ENCODE measurements at regions not wholly inside any gene's neighbourhood (a gene's known extent, or its start where the extent isn't known, plus 50 kb on each side); places are given as distances from the start of the nearest gene placed in this dataset.
A peak's percentile ranks its signal among the peaks of the same experiment; 100 is the strongest.

DNA sequence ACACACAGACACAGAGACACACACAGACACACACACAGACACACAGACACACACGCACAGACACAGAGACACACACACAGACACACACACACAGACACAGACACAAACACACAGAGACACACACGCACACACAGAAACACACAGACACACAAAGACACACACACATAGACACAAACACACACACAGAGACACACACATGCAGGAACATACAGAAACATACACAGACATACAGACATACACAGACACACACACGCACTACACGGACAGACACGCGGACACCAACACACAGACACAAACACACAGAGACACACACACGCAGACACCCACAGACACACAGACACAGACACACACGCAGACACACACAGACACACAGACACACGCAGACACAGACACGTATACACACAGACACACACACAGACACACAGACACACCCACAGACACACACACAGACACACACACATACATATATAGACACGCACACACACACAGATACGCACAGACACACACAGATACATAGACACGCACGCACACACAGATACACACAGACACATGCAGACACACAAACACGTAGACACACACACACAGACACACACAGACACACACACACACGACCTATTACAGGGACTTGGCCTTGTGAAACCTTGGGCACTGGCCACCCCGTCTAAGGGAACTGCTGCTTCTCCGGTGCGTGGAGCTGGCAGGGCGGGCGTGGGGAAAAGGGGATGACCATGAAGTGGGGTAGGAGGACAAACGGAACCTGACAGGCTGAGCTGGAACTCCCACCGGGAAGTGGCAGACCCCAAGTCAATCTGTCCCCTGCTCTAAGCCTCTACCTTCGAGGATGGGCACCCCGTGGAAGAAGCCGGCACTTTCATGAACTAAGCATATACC is 211.4 kb downstream of the TFCP2L1 start:
- H3K4me1 Mint-ChIP-seq: peaks cover 0 to 3% (median 0%) of the 10 kb centered on the region in 7 donors
- DNase-seq: no peak
- peaks cover 15 to 29% (median 28%) of the 10 kb centered on the region in 5 donors for H3K27me3 Mint-ChIP-seq
- H3K4me3 ChIP-seq (ENCODE audit: low read length): no peak overlapping the region
- no peak for ATAC-seq
- no peak overlapping the region for H3K27ac ChIP-seq (ENCODE audit: low read depth, low read length)
- intact Hi-C loops (cut with micrococcal nuclease): no loop called here
- peaks cover 0 to 4% of the 10 kb centered on the region in 2 donors for H3K27me3 ChIP-seq (ENCODE audit: control insufficient read depth in 2 of 2, insufficient read depth in 2 of 2, low read length in 2 of 2)
- ChIA-PET CTCF (no interaction called here), POLR2A (no interaction called here)
- no peaks in the 10 kb centered on the region for H3K9me3 Mint-ChIP-seq
- no peaks in the 10 kb centered on the region for H3K4me1 ChIP-seq (ENCODE audit: control insufficient read depth in 2 of 2, insufficient read depth in 2 of 2, low read length in 2 of 2)
- H3K9me3 ChIP-seq (ENCODE audit: control insufficient read depth in 2 of 3, low read length in 3 of 3): no peaks in the 10 kb centered on the region
- no peak overlapping the region for H3K27ac Mint-ChIP-seq
- no peaks in the 10 kb centered on the region for H3K36me3 Mint-ChIP-seq
- no peak overlapping the region for H3K4me3 Mint-ChIP-seq
- no peaks in the 10 kb centered on the region for H3K36me3 ChIP-seq (ENCODE audit: control insufficient read depth in 2 of 3, insufficient read depth in 3 of 3, low read length in 3 of 3)

DNA sequence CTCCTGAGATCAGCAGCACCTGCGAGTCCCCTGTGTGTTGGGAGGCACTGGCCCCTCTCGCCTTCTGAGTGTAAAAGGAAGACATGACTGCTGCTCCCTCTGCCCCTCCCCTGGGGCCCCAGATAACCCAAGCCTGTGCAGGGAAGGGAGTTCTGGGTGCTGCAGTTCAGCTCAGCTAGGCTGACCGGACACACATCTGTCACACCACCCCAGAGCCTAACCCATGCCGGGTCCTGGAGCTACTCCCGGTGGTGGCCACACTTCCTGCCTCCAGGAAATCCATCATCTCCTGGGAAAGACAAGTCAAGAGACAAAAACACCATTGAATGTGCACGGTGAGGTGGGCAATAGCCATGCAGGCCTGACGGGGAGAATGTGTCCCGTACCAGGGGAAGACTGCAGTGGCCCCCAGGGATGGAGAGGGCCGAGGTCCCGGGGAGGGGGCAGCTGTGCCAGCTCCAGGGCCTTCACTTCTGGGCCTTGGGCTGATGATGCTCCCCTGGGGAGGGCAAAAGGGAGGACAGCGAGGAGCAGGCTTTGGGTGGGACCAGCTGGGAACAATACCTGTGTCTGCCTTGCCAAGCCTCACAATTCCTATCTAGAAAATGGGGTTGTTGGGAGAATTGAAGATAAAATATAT is 210.6 kb downstream of the TFCP2L1 start:
- intact Hi-C loops (cut with micrococcal nuclease): no loop called here
- DNase-seq: no peak
- ChIA-PET POLR2A (no interaction called here), CTCF (no interaction called here)
- Histone ChIP-seq H3K4me3 (ENCODE audit: low read length) (no peak overlapping the region), H3K9me3 (ENCODE audit: control insufficient read depth in 2 of 3, low read length in 3 of 3) (no peaks in the 10 kb centered on the region), H3K27ac (ENCODE audit: low read depth, low read length) (no peak overlapping the region), H3K27me3 (ENCODE audit: control insufficient read depth in 2 of 2, insufficient read depth in 2 of 2, low read length in 2 of 2) (peaks cover 0 to 4% of the 10 kb centered on the region in 2 donors), H3K36me3 (ENCODE audit: control insufficient read depth in 2 of 3, insufficient read depth in 3 of 3, low read length in 3 of 3) (no peaks in the 10 kb centered on the region), H3K4me1 (ENCODE audit: control insufficient read depth in 2 of 2, insufficient read depth in 2 of 2, low read length in 2 of 2) (no peaks in the 10 kb centered on the region)
- ATAC-seq: no peak
- peaks cover 15 to 29% (median 28%) of the 10 kb centered on the region in 5 donors for H3K27me3 Mint-ChIP-seq
- no peaks in the 10 kb centered on the region for H3K36me3 Mint-ChIP-seq
- no peak overlapping the region for H3K4me3 Mint-ChIP-seq
- no peak overlapping the region for H3K27ac Mint-ChIP-seq
- H3K4me1 Mint-ChIP-seq: peaks cover 0 to 3% (median 0%) of the 10 kb centered on the region in 7 donors
- no peaks in the 10 kb centered on the region for H3K9me3 Mint-ChIP-seq

DNA sequence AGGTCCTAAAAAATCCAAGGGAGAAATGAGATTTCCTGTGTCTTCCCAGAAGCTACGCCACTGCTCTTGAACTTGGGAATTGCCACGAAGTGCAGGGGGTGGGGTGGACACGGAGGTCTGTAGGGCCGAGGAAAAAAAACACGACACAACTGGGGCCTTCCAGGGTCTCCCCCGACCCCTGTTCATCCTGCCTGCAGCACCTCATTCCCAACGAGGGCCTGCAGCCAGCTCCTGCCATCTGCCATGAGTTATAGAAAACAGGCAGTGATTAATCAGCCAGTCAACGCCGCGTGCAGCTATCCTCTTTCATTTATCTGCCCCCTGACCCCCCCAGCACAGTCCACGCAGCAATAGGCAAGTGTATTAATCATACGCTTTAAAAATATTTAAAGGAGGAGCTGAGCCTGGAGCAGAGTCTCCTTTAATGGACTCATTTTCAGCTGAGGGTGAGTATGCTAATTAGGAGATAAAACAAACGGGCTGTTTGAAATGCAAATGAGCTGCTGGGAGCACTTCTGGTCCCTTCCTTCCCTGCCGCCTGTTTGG is 209.9 kb downstream of the TFCP2L1 start:
- H3K27ac Mint-ChIP-seq: no peak overlapping the region
- H3K4me3 Mint-ChIP-seq: no peak overlapping the region
- ChIA-PET POLR2A (no interaction called here), CTCF (no interaction called here)
- intact Hi-C loops (cut with micrococcal nuclease): no loop called here
- Histone ChIP-seq H3K36me3 (ENCODE audit: control insufficient read depth in 2 of 3, insufficient read depth in 3 of 3, low read length in 3 of 3) (no peaks in the 10 kb centered on the region), H3K4me3 (ENCODE audit: low read length) (no peak overlapping the region), H3K9me3 (ENCODE audit: control insufficient read depth in 2 of 3, low read length in 3 of 3) (no peaks in the 10 kb centered on the region), H3K4me1 (ENCODE audit: control insufficient read depth in 2 of 2, insufficient read depth in 2 of 2, low read length in 2 of 2) (no peaks in the 10 kb centered on the region), H3K27ac (ENCODE audit: low read depth, low read length) (no peak overlapping the region), H3K27me3 (ENCODE audit: control insufficient read depth in 2 of 2, insufficient read depth in 2 of 2, low read length in 2 of 2) (peaks cover 0 to 4% of the 10 kb centered on the region in 2 donors)
- ATAC-seq: peak; percentile 29
- H3K36me3 Mint-ChIP-seq: no peaks in the 10 kb centered on the region
- H3K4me1 Mint-ChIP-seq: peaks cover 0 to 3% (median 0%) of the 10 kb centered on the region in 7 donors
- H3K9me3 Mint-ChIP-seq: no peaks in the 10 kb centered on the region
- no peak for DNase-seq
- H3K27me3 Mint-ChIP-seq: peaks cover 19 to 33% (median 29%) of the 10 kb centered on the region in 5 donors

DNA sequence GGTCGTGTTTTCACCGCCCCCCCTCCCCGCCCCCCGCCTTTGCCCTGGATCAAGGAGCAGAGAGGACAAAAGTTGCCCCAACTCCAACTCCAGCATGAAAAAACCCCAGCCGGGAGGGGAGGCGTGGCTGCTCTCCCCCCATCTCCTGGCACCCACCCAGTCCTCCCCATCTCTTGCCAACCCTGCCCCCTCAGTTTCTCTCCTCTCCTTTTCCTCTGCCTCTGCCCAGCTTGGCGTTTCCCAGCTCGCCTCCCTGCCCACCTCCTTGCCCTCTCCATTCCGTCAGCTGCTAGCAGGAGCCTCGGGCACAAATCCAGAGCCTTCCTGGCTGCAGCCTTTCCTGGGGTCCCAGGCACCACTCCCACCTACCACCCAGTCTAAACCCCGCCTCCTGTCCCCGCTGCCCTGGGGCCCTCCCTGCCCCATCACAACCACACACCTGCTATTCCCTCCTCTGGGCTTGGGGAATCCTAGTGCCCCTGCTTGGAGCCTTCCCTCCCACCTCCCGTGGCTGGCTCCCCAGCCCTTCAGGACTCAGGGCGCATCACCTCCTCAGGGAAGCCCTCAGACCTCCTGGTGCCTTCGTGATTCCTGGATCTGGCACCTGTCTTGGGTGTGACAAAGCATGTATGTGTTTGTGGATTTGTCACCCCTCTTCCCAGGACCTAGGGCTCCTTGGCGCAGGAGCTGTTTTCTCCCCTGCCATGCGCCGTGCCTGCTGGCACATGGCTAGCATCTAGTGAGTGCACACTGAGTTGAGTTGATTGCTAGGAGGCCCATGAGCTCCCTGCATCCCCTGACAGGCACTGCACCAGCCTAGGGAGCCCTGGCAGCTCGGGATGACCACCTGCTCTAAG is 209.1 kb downstream of the TFCP2L1 start:
- Mint-ChIP-seq H3K27me3 (peaks cover 21 to 32% (median 29%) of the 10 kb centered on the region in 5 donors), H3K27ac (no peak overlapping the region), H3K4me1 (peaks cover 0 to 3% (median 0%) of the 10 kb centered on the region in 7 donors), H3K4me3 (no peak overlapping the region), H3K36me3 (no peaks in the 10 kb centered on the region), H3K9me3 (no peaks in the 10 kb centered on the region)
- no peaks in the 10 kb centered on the region for H3K9me3 ChIP-seq (ENCODE audit: control insufficient read depth in 2 of 3, low read length in 3 of 3)
- ChIA-PET POLR2A (no interaction called here), CTCF (no interaction called here)
- H3K27me3 ChIP-seq (ENCODE audit: control insufficient read depth in 2 of 2, insufficient read depth in 2 of 2, low read length in 2 of 2): peaks cover 0 to 4% of the 10 kb centered on the region in 2 donors
- intact Hi-C loops (cut with micrococcal nuclease): no loop called here
- no peaks in the 10 kb centered on the region for H3K36me3 ChIP-seq (ENCODE audit: control insufficient read depth in 2 of 3, insufficient read depth in 3 of 3, low read length in 3 of 3)
- no peak overlapping the region for H3K27ac ChIP-seq (ENCODE audit: low read depth, low read length)
- no peaks in the 10 kb centered on the region for H3K4me1 ChIP-seq (ENCODE audit: control insufficient read depth in 2 of 2, insufficient read depth in 2 of 2, low read length in 2 of 2)
- ATAC-seq (no peak), DNase-seq (no peak)
- H3K4me3 ChIP-seq (ENCODE audit: low read length): no peak overlapping the region

DNA sequence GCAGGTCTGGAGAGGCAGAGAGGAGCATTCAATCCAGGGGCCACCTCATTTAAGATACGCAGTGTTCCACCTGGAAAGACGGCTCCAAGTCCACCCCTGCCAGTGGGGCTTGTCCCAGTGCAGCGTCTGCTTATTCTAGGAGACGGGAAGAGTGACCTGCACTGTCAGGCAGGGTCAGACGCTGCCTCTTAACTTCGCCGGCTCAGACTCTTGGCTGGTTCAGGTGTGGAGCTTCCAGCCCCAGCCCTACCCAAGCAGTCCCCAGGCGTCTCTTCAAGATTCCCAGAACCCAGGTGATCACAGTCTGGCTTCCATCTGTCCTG is 208.5 kb downstream of the TFCP2L1 start:
- Histone ChIP-seq H3K9me3 (ENCODE audit: control insufficient read depth in 2 of 3, low read length in 3 of 3) (no peaks in the 10 kb centered on the region), H3K4me3 (ENCODE audit: low read length) (no peak overlapping the region), H3K27me3 (ENCODE audit: control insufficient read depth in 2 of 2, insufficient read depth in 2 of 2, low read length in 2 of 2) (peaks cover 0 to 4% of the 10 kb centered on the region in 2 donors), H3K27ac (ENCODE audit: low read depth, low read length) (no peak overlapping the region), H3K36me3 (ENCODE audit: control insufficient read depth in 2 of 3, insufficient read depth in 3 of 3, low read length in 3 of 3) (no peaks in the 10 kb centered on the region), H3K4me1 (ENCODE audit: control insufficient read depth in 2 of 2, insufficient read depth in 2 of 2, low read length in 2 of 2) (no peaks in the 10 kb centered on the region)
- H3K36me3 Mint-ChIP-seq: no peaks in the 10 kb centered on the region
- ChIA-PET CTCF (no interaction called here), POLR2A (no interaction called here)
- ATAC-seq: no peak
- no peak for DNase-seq
- H3K27me3 Mint-ChIP-seq: peaks cover 21 to 36% (median 29%) of the 10 kb centered on the region in 5 donors
- no peak overlapping the region for H3K27ac Mint-ChIP-seq
- no peaks in the 10 kb centered on the region for H3K9me3 Mint-ChIP-seq
- H3K4me3 Mint-ChIP-seq: no peak overlapping the region
- intact Hi-C loops (cut with micrococcal nuclease): no loop called here
- H3K4me1 Mint-ChIP-seq: peaks cover 0 to 3% (median 0%) of the 10 kb centered on the region in 7 donors

DNA sequence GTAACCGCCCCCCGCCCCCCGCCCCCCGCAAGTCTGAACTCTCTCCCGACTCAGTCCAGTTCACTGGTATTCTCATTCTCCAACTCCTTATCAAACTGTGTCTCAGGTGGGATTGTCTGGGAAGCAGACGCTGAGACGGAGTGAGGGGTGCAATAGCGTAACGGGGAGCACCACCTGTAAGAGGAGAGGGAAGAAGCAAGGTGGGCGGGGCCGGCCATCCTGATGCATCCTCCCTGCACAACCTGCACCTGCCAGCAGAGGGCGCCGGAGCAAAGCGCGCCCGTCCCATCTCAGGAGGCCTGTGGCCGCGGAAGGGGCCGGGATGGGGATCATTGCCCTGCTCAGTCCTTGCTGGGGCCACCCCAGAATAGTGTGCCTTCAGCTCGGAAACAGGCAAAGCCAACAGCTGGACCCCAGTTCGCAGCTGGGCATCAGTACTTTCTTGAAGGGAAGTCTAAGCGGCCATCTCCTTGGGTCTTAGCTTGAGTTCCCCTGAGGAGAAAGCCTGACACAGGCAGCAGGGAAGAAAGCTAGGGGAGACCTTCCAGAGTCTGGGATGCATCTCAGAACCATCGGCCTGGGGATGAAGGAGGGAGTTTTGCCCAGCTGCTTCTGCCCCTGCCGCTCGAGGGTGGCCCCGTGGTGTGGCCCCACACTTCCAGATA is 208.0 kb downstream of the TFCP2L1 start:
- ChIA-PET POLR2A (no interaction called here), CTCF (no interaction called here)
- Histone ChIP-seq H3K4me3 (ENCODE audit: low read length) (no peak overlapping the region), H3K27ac (ENCODE audit: low read depth, low read length) (no peak overlapping the region), H3K9me3 (ENCODE audit: control insufficient read depth in 2 of 3, low read length in 3 of 3) (no peaks in the 10 kb centered on the region), H3K4me1 (ENCODE audit: control insufficient read depth in 2 of 2, insufficient read depth in 2 of 2, low read length in 2 of 2) (no peaks in the 10 kb centered on the region), H3K27me3 (ENCODE audit: control insufficient read depth in 2 of 2, insufficient read depth in 2 of 2, low read length in 2 of 2) (peaks cover 0 to 4% of the 10 kb centered on the region in 2 donors), H3K36me3 (ENCODE audit: control insufficient read depth in 2 of 3, insufficient read depth in 3 of 3, low read length in 3 of 3) (no peaks in the 10 kb centered on the region)
- no peaks in the 10 kb centered on the region for H3K36me3 Mint-ChIP-seq
- H3K4me1 Mint-ChIP-seq: peaks cover 0 to 3% (median 0%) of the 10 kb centered on the region in 7 donors
- H3K9me3 Mint-ChIP-seq: no peaks in the 10 kb centered on the region
- peak overlapping the region in 1 of 10 donors; percentile 47 for H3K4me3 Mint-ChIP-seq
- peak; percentile 69 for ATAC-seq
- intact Hi-C loops (cut with micrococcal nuclease): no loop called here
- DNase-seq: peak in 8 of 9 donors; percentile 18 to 80 (median 42)
- peaks cover 17 to 39% (median 29%) of the 10 kb centered on the region in 5 donors for H3K27me3 Mint-ChIP-seq
- no peak overlapping the region for H3K27ac Mint-ChIP-seq

Measured in naive thymus-derived CD4-positive, alpha-beta T cell (primary cell).